Peyer's patch (tissue), 4 donors: ENCODE measurements at regions not wholly inside any gene's neighbourhood (a gene's known extent, or its start where the extent isn't known, plus 50 kb on each side); places are given as distances from the start of the nearest gene placed in this dataset.

Experiments
- DNase-seq, 3 donors: peaks; one replicate each; pipeline ENCODE4 v3.0.0-alpha.2; 2017 to 2019
- H3K27ac ChIP-seq, 4 donors: fragments of 200-600 bp; sonication (generic); one replicate each; pipeline ENCODE4 v1.5.1; 2016 to 2019
- H3K27me3 ChIP-seq, 2 donors: fragments of 200-600 bp; sonication (generic); one replicate each; pipeline ENCODE4 v1.5.1; 2019
- H3K36me3 ChIP-seq, 3 donors: fragments of 200-600 bp; sonication (generic); one replicate each; pipeline ENCODE4 v1.5.1; 2016 to 2019
- H3K4me1 ChIP-seq, 4 donors: fragments of 200-600 bp; sonication (generic); one replicate each; pipeline ENCODE4 v1.5.1; 2016 to 2019
- H3K4me3 ChIP-seq, 4 donors: fragments of 200-600 bp; sonication (generic); 1 replicate in 3 of 4; 2 replicates in 1 of 4; pipeline ENCODE4 v1.5.1; 2016 to 2019; ENCODE audit warnings: mild to moderate bottlenecking in 1 of 4
- H3K9me3 ChIP-seq, 4 donors: fragments of 200-600 bp; sonication (generic); one replicate each; pipeline ENCODE4 v1.5.1; 2016 to 2019; ENCODE audit warnings: mild to moderate bottlenecking in 1 of 4
- CTCF ChIP-seq, 6 experiments: fragments of 450-650 bp in 4 of 6; fragments of 200-600 bp in 2 of 6; sonication (generic) in 1 of 6; IDR thresholded peaks; one replicate each; pipeline ENCODE4 v1.5.1; 2017 to 2019; ENCODE audit warnings: antibody characterized with exemption in 6 of 6, mild to moderate bottlenecking in 3 of 6, moderate library complexity in 1 of 6
- POLR2A ChIP-seq, 2 donors: fragments of 450-650 bp; IDR thresholded peaks; one replicate each; pipeline ENCODE4 v1.5.1; 2017; ENCODE audit warnings: antibody characterized with exemption in 2 of 2, mild to moderate bottlenecking in 2 of 2, moderate library complexity in 2 of 2

- Histone ChIP-seq H3K36me3 (no peaks in the 10 kb centered on the region), H3K27me3 (no peaks in the 10 kb centered on the region), H3K4me1 (no peaks in the 10 kb centered on the region), H3K27ac (no peak overlapping the region), H3K4me3 (no peak overlapping the region), H3K9me3 (no peaks in the 10 kb centered on the region)
- TF ChIP-seq CTCF (IDR thresholded peaks at IDR 0.05) (no peak), POLR2A (IDR thresholded peaks at IDR 0.05) (no peak)
- DNase-seq: no peak
Observed at GRCh38 chr9:115921301-115921700, 232.3 kb upstream of the PAPPA start.

DNA sequence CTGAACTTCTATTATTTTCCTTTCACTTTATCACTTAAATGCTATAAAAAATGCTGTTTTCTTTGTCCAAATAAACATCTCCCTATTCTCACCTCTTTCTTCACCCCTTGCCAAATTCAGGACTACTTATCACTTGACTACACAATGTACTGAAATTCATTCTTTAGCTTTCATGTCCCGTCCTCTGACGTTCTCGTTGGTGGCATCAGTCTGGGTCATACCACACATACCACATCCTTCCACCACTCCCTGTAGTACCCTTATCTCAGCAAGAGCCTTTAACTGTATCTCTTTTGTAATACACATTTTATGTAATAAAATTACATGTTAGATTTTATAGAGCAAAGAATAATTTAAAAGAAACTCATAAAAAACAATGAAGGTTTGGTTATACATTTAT lies 231.1 kb upstream of the PAPPA start:
- no peak overlapping the region for H3K27ac ChIP-seq
- TF ChIP-seq POLR2A (IDR thresholded peaks at IDR 0.05) (no peak), CTCF (IDR thresholded peaks at IDR 0.05) (no peak)
- H3K4me3 ChIP-seq: no peak overlapping the region
- H3K4me1 ChIP-seq: no peaks in the 10 kb centered on the region
- H3K36me3 ChIP-seq: no peaks in the 10 kb centered on the region
- H3K9me3 ChIP-seq: no peaks in the 10 kb centered on the region
- no peaks in the 10 kb centered on the region for H3K27me3 ChIP-seq
- no peak for DNase-seq

DNA sequence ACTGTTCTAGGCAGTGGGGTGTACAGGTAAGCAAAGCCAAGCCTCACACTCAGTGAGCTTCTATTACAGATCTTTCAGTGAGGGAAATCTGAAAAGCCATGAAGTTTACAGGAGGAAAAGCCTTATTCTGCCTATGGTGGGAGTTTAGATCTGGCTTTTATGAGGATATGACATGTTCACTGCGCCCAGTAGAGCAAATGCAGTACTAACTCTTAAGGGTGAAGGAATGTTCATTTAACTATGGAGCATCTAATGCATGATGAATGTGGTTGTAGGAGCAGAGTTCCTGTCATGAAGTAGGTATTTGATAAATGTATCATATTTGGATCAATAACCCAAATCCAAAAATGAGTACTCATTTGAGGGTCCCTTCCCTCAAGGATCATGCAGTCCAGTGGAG lies 230.2 kb upstream of the PAPPA start:
- Histone ChIP-seq H3K27me3 (no peaks in the 10 kb centered on the region), H3K4me3 (no peak overlapping the region), H3K27ac (no peak overlapping the region), H3K9me3 (no peaks in the 10 kb centered on the region), H3K36me3 (no peaks in the 10 kb centered on the region), H3K4me1 (no peaks in the 10 kb centered on the region)
- DNase-seq: no peak
- TF ChIP-seq CTCF (IDR thresholded peaks at IDR 0.05) (no peak), POLR2A (IDR thresholded peaks at IDR 0.05) (no peak)

GRCh38 chr9:115923903-115924668 lies 229.5 kb upstream of the PAPPA start:
- no peaks in the 10 kb centered on the region for H3K9me3 ChIP-seq
- no peaks in the 10 kb centered on the region for H3K4me1 ChIP-seq
- H3K36me3 ChIP-seq: no peaks in the 10 kb centered on the region
- DNase-seq: peak in 1 of 3 donors; percentile 44
- no peak overlapping the region for H3K4me3 ChIP-seq
- no peak overlapping the region for H3K27ac ChIP-seq
- no peak for TF ChIP-seq CTCF (IDR thresholded peaks at IDR 0.05)
- no peak for TF ChIP-seq POLR2A (IDR thresholded peaks at IDR 0.05)
- no peaks in the 10 kb centered on the region for H3K27me3 ChIP-seq

GRCh38 chr9:115924669-115924987 lies 229.0 kb upstream of the PAPPA start:
- Histone ChIP-seq H3K27ac (no peak overlapping the region), H3K9me3 (no peaks in the 10 kb centered on the region), H3K36me3 (no peaks in the 10 kb centered on the region), H3K4me1 (no peaks in the 10 kb centered on the region), H3K27me3 (no peaks in the 10 kb centered on the region), H3K4me3 (no peak overlapping the region)
- no peak for DNase-seq
- TF ChIP-seq CTCF (IDR thresholded peaks at IDR 0.05) (no peak), POLR2A (IDR thresholded peaks at IDR 0.05) (no peak)

GRCh38 chr9:115925424-115925823 lies 228.2 kb upstream of the PAPPA start:
- DNase-seq: no peak
- no peak for TF ChIP-seq CTCF (IDR thresholded peaks at IDR 0.05)
- TF ChIP-seq POLR2A (IDR thresholded peaks at IDR 0.05): no peak
- Histone ChIP-seq H3K4me3 (no peak overlapping the region), H3K36me3 (no peaks in the 10 kb centered on the region), H3K27me3 (no peaks in the 10 kb centered on the region), H3K4me1 (no peaks in the 10 kb centered on the region), H3K9me3 (no peaks in the 10 kb centered on the region), H3K27ac (no peak overlapping the region)
